K562 (cell line): ENCODE measurements at regions not wholly inside any gene's neighbourhood (a gene's known extent, or its start where the extent isn't known, plus 50 kb on each side); places are given as distances from the start of the nearest gene placed in this dataset.

ENCODE experiments used
- PHF20 ChIP-seq: fragments of 450-650 bp; IDR thresholded peaks from 2 replicates; pipeline ENCODE4 v1.6.1; 2018; ENCODE audit not compliant: partially characterized antibody
- ZNF140 ChIP-seq: fragments of 250-450 bp; sonication (Bioruptor Pico); IDR thresholded peaks from 2 replicates; pipeline ENCODE4 v1.8.0; 2021; ENCODE audit warnings: moderate library complexity, mild to moderate bottlenecking, inconsistent platforms
- TF ChIP-seq, protein P1 (sequence below): fragments of 450-650 bp; IDR thresholded peaks from 2 replicates; pipeline ENCODE4 v1.6.1; 2018; ENCODE audit not compliant: partially characterized antibody
- TF ChIP-seq, protein P2 (sequence below): fragments of 250-450 bp; sonication (Bioruptor Pico); IDR thresholded peaks from 2 replicates; pipeline ENCODE4 v1.4.0; 2020; ENCODE audit warnings: mild to moderate bottlenecking, moderate library complexity, borderline replicate concordance

DNA sequence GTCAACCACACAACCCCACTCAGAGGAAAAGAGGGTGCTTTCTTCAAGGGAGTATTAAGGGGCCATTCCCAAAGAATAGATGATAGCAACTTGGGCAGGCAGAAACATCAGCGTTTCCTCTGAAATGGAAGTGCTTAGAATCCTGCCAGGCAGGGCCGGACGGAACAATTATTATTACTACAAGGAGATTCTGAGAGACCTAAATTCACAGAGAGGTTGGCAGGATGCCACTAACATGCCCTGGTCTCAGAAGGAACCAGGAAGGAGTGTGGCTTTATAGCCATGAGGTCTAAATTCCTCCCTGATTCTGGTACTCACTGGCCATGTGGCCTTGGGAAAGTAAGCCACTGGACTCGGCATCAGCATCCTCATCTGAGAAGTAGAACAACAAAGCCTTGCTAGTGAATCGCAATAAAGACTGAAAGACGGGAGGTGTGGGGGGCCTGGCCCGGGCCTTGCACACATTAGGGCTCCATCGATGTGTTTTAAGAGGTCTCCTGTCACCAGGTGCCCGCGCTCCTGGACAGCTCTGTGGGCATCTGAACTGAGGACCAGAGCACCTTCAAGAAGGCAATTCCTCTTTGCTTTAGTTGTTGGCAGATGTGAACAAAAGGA, 131.5 kb downstream of the OAT start (continued):
- TF ChIP-seq, protein P1, sequence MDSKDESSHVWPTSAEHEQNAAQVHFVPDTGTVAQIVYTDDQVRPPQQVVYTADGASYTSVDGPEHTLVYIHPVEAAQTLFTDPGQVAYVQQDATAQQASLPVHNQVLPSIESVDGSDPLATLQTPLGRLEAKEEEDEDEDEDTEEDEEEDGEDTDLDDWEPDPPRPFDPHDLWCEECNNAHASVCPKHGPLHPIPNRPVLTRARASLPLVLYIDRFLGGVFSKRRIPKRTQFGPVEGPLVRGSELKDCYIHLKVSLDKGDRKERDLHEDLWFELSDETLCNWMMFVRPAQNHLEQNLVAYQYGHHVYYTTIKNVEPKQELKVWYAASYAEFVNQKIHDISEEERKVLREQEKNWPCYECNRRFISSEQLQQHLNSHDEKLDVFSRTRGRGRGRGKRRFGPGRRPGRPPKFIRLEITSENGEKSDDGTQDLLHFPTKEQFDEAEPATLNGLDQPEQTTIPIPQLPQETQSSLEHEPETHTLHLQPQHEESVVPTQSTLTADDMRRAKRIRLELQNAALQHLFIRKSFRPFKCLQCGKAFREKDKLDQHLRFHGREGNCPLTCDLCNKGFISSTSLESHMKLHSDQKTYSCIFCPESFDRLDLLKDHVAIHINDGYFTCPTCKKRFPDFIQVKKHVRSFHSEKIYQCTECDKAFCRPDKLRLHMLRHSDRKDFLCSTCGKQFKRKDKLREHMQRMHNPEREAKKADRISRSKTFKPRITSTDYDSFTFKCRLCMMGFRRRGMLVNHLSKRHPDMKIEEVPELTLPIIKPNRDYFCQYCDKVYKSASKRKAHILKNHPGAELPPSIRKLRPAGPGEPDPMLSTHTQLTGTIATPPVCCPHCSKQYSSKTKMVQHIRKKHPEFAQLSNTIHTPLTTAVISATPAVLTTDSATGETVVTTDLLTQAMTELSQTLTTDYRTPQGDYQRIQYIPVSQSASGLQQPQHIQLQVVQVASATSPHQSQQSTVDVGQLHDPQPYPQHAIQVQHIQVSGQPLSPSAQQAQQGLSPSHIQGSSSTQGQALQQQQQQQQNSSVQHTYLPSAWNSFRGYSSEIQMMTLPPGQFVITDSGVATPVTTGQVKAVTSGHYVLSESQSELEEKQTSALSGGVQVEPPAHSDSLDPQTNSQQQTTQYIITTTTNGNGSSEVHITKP, result no peak
- TF ChIP-seq, protein P2, sequence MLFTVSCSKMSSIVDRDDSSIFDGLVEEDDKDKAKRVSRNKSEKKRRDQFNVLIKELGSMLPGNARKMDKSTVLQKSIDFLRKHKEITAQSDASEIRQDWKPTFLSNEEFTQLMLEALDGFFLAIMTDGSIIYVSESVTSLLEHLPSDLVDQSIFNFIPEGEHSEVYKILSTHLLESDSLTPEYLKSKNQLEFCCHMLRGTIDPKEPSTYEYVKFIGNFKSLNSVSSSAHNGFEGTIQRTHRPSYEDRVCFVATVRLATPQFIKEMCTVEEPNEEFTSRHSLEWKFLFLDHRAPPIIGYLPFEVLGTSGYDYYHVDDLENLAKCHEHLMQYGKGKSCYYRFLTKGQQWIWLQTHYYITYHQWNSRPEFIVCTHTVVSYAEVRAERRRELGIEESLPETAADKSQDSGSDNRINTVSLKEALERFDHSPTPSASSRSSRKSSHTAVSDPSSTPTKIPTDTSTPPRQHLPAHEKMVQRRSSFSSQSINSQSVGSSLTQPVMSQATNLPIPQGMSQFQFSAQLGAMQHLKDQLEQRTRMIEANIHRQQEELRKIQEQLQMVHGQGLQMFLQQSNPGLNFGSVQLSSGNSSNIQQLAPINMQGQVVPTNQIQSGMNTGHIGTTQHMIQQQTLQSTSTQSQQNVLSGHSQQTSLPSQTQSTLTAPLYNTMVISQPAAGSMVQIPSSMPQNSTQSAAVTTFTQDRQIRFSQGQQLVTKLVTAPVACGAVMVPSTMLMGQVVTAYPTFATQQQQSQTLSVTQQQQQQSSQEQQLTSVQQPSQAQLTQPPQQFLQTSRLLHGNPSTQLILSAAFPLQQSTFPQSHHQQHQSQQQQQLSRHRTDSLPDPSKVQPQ (CRISPR knock-in tag), result no peak
- no peak for TF ChIP-seq PHF20
- no peak for TF ChIP-seq ZNF140 (CRISPR knock-in tag)
- TF ChIP-seq, all 486 proteins: peak for 0
